ENCODE measurements at regions not wholly inside any gene's neighbourhood (a gene's known extent, or its start where the extent isn't known, plus 50 kb on each side); places are given as distances from the start of the nearest gene placed in this dataset.

DNA sequence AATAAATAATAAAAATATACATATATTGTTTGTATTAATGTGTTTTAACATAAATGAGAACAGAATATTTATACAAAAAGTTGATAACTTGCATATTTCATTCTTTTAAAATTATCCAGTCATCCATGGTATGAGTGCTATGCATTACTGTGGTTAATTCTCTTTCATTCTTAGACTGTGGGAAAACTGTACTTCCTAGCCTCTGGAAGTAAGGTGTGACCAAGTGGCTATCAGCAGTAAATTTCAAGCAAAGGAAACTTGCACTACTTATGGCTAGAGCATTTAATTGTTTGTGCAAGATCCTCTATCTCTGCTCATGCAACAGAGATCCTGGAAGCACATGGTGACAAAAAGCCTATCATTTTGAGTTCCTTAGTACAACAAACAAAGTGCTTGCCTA is 1054.5 kb upstream of the PABPC4L start:
- TF ChIP-seq EZH2 (IDR thresholded peaks at IDR 0.05; ENCODE audit: borderline replicate concordance, low read length), result no peak
- TF ChIP-seq, protein P1, sequence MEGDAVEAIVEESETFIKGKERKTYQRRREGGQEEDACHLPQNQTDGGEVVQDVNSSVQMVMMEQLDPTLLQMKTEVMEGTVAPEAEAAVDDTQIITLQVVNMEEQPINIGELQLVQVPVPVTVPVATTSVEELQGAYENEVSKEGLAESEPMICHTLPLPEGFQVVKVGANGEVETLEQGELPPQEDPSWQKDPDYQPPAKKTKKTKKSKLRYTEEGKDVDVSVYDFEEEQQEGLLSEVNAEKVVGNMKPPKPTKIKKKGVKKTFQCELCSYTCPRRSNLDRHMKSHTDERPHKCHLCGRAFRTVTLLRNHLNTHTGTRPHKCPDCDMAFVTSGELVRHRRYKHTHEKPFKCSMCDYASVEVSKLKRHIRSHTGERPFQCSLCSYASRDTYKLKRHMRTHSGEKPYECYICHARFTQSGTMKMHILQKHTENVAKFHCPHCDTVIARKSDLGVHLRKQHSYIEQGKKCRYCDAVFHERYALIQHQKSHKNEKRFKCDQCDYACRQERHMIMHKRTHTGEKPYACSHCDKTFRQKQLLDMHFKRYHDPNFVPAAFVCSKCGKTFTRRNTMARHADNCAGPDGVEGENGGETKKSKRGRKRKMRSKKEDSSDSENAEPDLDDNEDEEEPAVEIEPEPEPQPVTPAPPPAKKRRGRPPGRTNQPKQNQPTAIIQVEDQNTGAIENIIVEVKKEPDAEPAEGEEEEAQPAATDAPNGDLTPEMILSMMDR (conservative IDR thresholded peaks at IDR 0.05 in 1 of 2, IDR thresholded peaks at IDR 0.05 in 1 of 2; ENCODE audit: extremely low read depth in 1 of 2, insufficient read depth in 1 of 2, low read depth in 1 of 2, low read length in 2 of 2), result no peak

All from mammary epithelial cell (primary cell).